ENCODE measurements at regions not wholly inside any gene's neighbourhood (a gene's known extent, or its start where the extent isn't known, plus 50 kb on each side); places are given as distances from the start of the nearest gene placed in this dataset.
"Not testable (repeated sequence)": the region's sequence is repeated elsewhere in the genome, so short reads cannot be mapped to it uniquely, and the experiment has no call there.

- no peak for DNase-seq (ENCODE audit: low read depth)
- in situ Hi-C loops (cut with HindIII; ENCODE audit: low pct_unique_long_range_greater_than_20kb, low sequenced_read_pairs), result no loop called here
Measured at GRCh38 chr2:130252880-130253645, 54.8 kb upstream of the TUBA3E start.

GRCh38 chr2:130251873-130252620 lies 53.8 kb upstream of the TUBA3E start:
- in situ Hi-C loops (cut with HindIII; ENCODE audit: low pct_unique_long_range_greater_than_20kb, low sequenced_read_pairs), result no loop called here
- DNase-seq (ENCODE audit: low read depth), result no peak

- no peak for DNase-seq (ENCODE audit: low read depth)
- in situ Hi-C loops (cut with HindIII; ENCODE audit: low pct_unique_long_range_greater_than_20kb, low sequenced_read_pairs), result no loop called here
Measured at GRCh38 chr2:130251535-130251872, 53.3 kb upstream of the TUBA3E start.

- DNase-seq (ENCODE audit: low read depth); in situ Hi-C loops (cut with HindIII; ENCODE audit: low pct_unique_long_range_greater_than_20kb, low sequenced_read_pairs): not testable (repeated sequence)
Measured at GRCh38 chr2:130248355-130248754, 50.1 kb upstream of the TUBA3E start.

Measured in Caki2 (cell line).